ENCODE measurements at regions not wholly inside any gene's neighbourhood (a gene's known extent, or its start where the extent isn't known, plus 50 kb on each side); places are given as distances from the start of the nearest gene placed in this dataset.

- H2AFZ ChIP-seq (ENCODE audit: low read length) = no peak overlapping the region
- ChIA-PET CTCF (ENCODE audit: unreplicated experiment) (no interaction called here), POLR2A (no interaction called here)
- no peak overlapping the region for H3K4me2 ChIP-seq (ENCODE audit: low read length)
- DNase-seq (ENCODE audit: low spot score) = no peak
- BruUV-seq (replicated peaks) = no TSS peak
- no peaks in the 10 kb centered on the region for H3K36me3 ChIP-seq (ENCODE audit: insufficient read depth, low read length)
- no peaks in the 10 kb centered on the region for H3K9me3 ChIP-seq (ENCODE audit: low read length)
- H3K9me2 ChIP-seq (ENCODE audit: insufficient read depth, low read length) = no peaks in the 10 kb centered on the region
- no peaks in the 10 kb centered on the region for H4K20me1 ChIP-seq (ENCODE audit: insufficient read depth, low read length)
- H3K27ac ChIP-seq (ENCODE audit: low read depth, low read length, poor library complexity, severe bottlenecking) = no peak overlapping the region
- no peaks in the 10 kb centered on the region for H3K79me2 ChIP-seq (ENCODE audit: insufficient read depth, low read depth, low read length)
- intact Hi-C loops (cut with micrococcal nuclease; ENCODE audit: unreplicated experiment) = no loop called here
- TF ChIP-seq CTCF (conservative IDR thresholded peaks at IDR 0.05; ENCODE audit: low read length) (no peak), EZH2phosphoT487 (IDR thresholded peaks at IDR 0.05; ENCODE audit: borderline replicate concordance, low read depth, low read length) (no peak)
- no peak overlapping the region for H3K4me3 ChIP-seq (ENCODE audit: low read depth, low read length, poor library complexity, severe bottlenecking)
- H3K4me1 ChIP-seq (ENCODE audit: insufficient read depth, low read length, poor library complexity, severe bottlenecking) = no peaks in the 10 kb centered on the region
These were observed 373.1 kb upstream of the USP24 start for GRCh38 chr1:55588309-55588708.

GRCh38 chr1:55586771-55587170 is 371.6 kb upstream of the USP24 start:
- no TSS peak for BruUV-seq (replicated peaks)
- Histone ChIP-seq H2AFZ (ENCODE audit: low read length) (no peak overlapping the region), H3K9me3 (ENCODE audit: low read length) (no peaks in the 10 kb centered on the region), H4K20me1 (ENCODE audit: insufficient read depth, low read length) (no peaks in the 10 kb centered on the region), H3K36me3 (ENCODE audit: insufficient read depth, low read length) (no peaks in the 10 kb centered on the region), H3K4me2 (ENCODE audit: low read length) (no peak overlapping the region), H3K4me1 (ENCODE audit: insufficient read depth, low read length, poor library complexity, severe bottlenecking) (no peaks in the 10 kb centered on the region), H3K4me3 (ENCODE audit: low read depth, low read length, poor library complexity, severe bottlenecking) (no peak overlapping the region), H3K9me2 (ENCODE audit: insufficient read depth, low read length) (no peaks in the 10 kb centered on the region), H3K79me2 (ENCODE audit: insufficient read depth, low read depth, low read length) (no peaks in the 10 kb centered on the region), H3K27ac (ENCODE audit: low read depth, low read length, poor library complexity, severe bottlenecking) (no peak overlapping the region)
- POLR2A ChIA-PET = no interaction called here
- CTCF ChIA-PET (ENCODE audit: unreplicated experiment) = no interaction called here
- intact Hi-C loops (cut with micrococcal nuclease; ENCODE audit: unreplicated experiment) = no loop called here
- TF ChIP-seq CTCF (conservative IDR thresholded peaks at IDR 0.05; ENCODE audit: low read length) = no peak
- no peak for TF ChIP-seq EZH2phosphoT487 (IDR thresholded peaks at IDR 0.05; ENCODE audit: borderline replicate concordance, low read depth, low read length)
- DNase-seq (ENCODE audit: low spot score) = no peak

GRCh38 chr1:55585402-55585792 is 370.2 kb upstream of the USP24 start:
- DNase-seq (ENCODE audit: low spot score) = no peak
- Histone ChIP-seq H3K9me3 (ENCODE audit: low read length) (no peaks in the 10 kb centered on the region), H3K4me3 (ENCODE audit: low read depth, low read length, poor library complexity, severe bottlenecking) (no peak overlapping the region), H3K4me2 (ENCODE audit: low read length) (no peak overlapping the region), H3K4me1 (ENCODE audit: insufficient read depth, low read length, poor library complexity, severe bottlenecking) (no peaks in the 10 kb centered on the region), H2AFZ (ENCODE audit: low read length) (no peak overlapping the region), H3K27ac (ENCODE audit: low read depth, low read length, poor library complexity, severe bottlenecking) (no peak overlapping the region), H3K9me2 (ENCODE audit: insufficient read depth, low read length) (no peaks in the 10 kb centered on the region), H3K79me2 (ENCODE audit: insufficient read depth, low read depth, low read length) (no peaks in the 10 kb centered on the region), H3K36me3 (ENCODE audit: insufficient read depth, low read length) (no peaks in the 10 kb centered on the region), H4K20me1 (ENCODE audit: insufficient read depth, low read length) (no peaks in the 10 kb centered on the region)
- BruUV-seq (replicated peaks) = no TSS peak
- intact Hi-C loops (cut with micrococcal nuclease; ENCODE audit: unreplicated experiment) = no loop called here
- POLR2A ChIA-PET = no interaction called here
- TF ChIP-seq CTCF (conservative IDR thresholded peaks at IDR 0.05; ENCODE audit: low read length) (no peak), EZH2phosphoT487 (IDR thresholded peaks at IDR 0.05; ENCODE audit: borderline replicate concordance, low read depth, low read length) (no peak)
- CTCF ChIA-PET (ENCODE audit: unreplicated experiment) = no interaction called here
